A549 (cell line): ENCODE measurements at regions not wholly inside any gene's neighbourhood (a gene's known extent, or its start where the extent isn't known, plus 50 kb on each side); places are given as distances from the start of the nearest gene placed in this dataset.

Source experiments
- CBX8 ChIP-seq: fragments of 200-600 bp; sonication (generic); IDR thresholded peaks from 2 replicates; pipeline ENCODE4 v1.6.1; 2016
- EHF ChIP-seq: fragments of 250-450 bp; sonication (Bioruptor Pico); IDR thresholded peaks from 2 replicates; pipeline ENCODE4 v1.5.0; 2020; ENCODE audit warnings: mild to moderate bottlenecking
- FOSL2 ChIP-seq, 2 experiments: fragments of 450-650 bp in 1 of 2; fragments of >200 bp in 1 of 2; sonication (Bioruptor Twin) in 1 of 2; formaldehyde crosslinking; IDR thresholded peaks; 2 replicates each; pipeline versions ENCODE4 v1.5.0 to v1.6.1; 2016 to 2020; ENCODE audit warnings: mild to moderate bottlenecking in 1 of 2, moderate library complexity in 1 of 2
- PHF8 ChIP-seq: fragments of 200-600 bp; sonication (generic); IDR thresholded peaks from 2 replicates; pipeline ENCODE4 v1.6.1; 2016; ENCODE audit warnings: low read depth, mild to moderate bottlenecking, antibody characterized with exemption, moderate library complexity, borderline replicate concordance
- USF2 ChIP-seq: fragments of 450-650 bp; IDR thresholded peaks from 2 replicates; pipeline ENCODE4 v1.6.1; 2014; ENCODE audit warnings: antibody characterized with exemption
- TF ChIP-seq, protein P1 (sequence below): fragments of >200 bp; sonication (Bioruptor Twin); formaldehyde crosslinking; IDR thresholded peaks from 3 replicates; pipeline ENCODE4 v1.5.1; 2016

DNA sequence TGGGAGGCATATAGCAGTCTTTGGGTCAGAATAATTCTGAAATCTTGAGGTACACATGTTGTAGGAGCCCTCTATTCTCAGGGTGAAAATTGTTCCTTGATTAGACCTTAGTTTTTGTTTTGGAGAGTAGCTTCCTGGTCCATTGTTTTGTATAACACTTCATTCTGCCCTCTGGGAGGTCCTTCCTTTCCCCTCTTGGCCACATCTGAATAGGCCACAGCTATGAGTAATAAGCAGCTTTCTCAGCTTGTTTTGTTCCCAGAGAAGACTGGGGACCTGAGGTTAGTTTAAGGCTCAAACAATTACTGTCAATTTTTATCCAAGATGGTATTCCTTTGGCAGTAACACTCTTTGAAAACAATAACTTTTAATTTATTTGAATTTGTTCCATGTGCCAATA, 72.6 kb upstream of the NOL4 start:
- no peak for TF ChIP-seq FOSL2 (IDR thresholded peaks at IDR 0.05)
- TF ChIP-seq FOSL2 (CRISPR knock-in tag; IDR thresholded peaks at IDR 0.05), result no peak
- no peak for TF ChIP-seq EHF
- TF ChIP-seq USF2, result no peak
- no peak for TF ChIP-seq PHF8
- TF ChIP-seq CBX8, result no peak
- TF ChIP-seq, protein P1, sequence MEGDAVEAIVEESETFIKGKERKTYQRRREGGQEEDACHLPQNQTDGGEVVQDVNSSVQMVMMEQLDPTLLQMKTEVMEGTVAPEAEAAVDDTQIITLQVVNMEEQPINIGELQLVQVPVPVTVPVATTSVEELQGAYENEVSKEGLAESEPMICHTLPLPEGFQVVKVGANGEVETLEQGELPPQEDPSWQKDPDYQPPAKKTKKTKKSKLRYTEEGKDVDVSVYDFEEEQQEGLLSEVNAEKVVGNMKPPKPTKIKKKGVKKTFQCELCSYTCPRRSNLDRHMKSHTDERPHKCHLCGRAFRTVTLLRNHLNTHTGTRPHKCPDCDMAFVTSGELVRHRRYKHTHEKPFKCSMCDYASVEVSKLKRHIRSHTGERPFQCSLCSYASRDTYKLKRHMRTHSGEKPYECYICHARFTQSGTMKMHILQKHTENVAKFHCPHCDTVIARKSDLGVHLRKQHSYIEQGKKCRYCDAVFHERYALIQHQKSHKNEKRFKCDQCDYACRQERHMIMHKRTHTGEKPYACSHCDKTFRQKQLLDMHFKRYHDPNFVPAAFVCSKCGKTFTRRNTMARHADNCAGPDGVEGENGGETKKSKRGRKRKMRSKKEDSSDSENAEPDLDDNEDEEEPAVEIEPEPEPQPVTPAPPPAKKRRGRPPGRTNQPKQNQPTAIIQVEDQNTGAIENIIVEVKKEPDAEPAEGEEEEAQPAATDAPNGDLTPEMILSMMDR, result no peak
